A549 (cell line): ENCODE measurements at regions not wholly inside any gene's neighbourhood (a gene's known extent, or its start where the extent isn't known, plus 50 kb on each side); places are given as distances from the start of the nearest gene placed in this dataset.

Source experiments
- ATAC-seq, 2 experiments: fragments of 200-7000 bp in 1 of 2; fragments of >200 bp in 1 of 2; cut with Nextera tagmentation in 1 of 2; cut with Tn5 transposase in 1 of 2; 3 replicates each; pipeline versions ENCODE4 v1.8.0 to v1.9.1; 2018 to 2020; ENCODE audit warnings: mild to moderate bottlenecking in 1 of 2, moderate library complexity in 1 of 2
- CTCF ChIA-PET: fragments of 300-600 bp; sonication (Branson Sonifier 250); formaldehyde crosslinking; extraction: SDS; loops from one replicate; lab custom pipeline; 2021; ENCODE audit warnings: antibody characterized with exemption, inconsistent platforms; lab: Yijun Ruan, JAX
- POLR2A ChIA-PET: fragments of 350-600 bp; formaldehyde crosslinking; extraction: SDS; loops from one replicate; lab custom pipeline; 2021; ENCODE audit warnings: antibody characterized with exemption, inconsistent platforms; lab: Yijun Ruan, JAX
- DNase-seq, 2 experiments: peaks; one replicate each; pipeline versions ENCODE4 v3.0.0 to v3.0.0-alpha.2; 2011 to 2016; ENCODE audit warnings: low read depth in 1 of 2, low spot score in 1 of 2
- FAIRE-seq: peaks from 2 replicates; lab custom pipeline; 2011; peaks lifted over from hg19 to GRCh38; lab: Jason Lieb, UNC
- H3K27ac ChIP-seq, 2 experiments: fragments of >200 bp; sonication (Bioruptor Twin); formaldehyde crosslinking; 3 replicates each; pipeline ENCODE4 v1.5.1; 2016 to 2017
- H3K4me1 ChIP-seq: fragments of >200 bp; sonication (Bioruptor Twin); formaldehyde crosslinking; 3 replicates; pipeline ENCODE4 v1.6.1; 2016
- H3K4me2 ChIP-seq: fragments of >200 bp; sonication (Bioruptor Twin); formaldehyde crosslinking; 3 replicates; pipeline ENCODE4 v1.6.1; 2016
- H3K4me3 ChIP-seq: fragments of >200 bp; sonication (Bioruptor Twin); formaldehyde crosslinking; 3 replicates; pipeline ENCODE4 v1.5.1; 2016
- H3K9me3 ChIP-seq: fragments of >200 bp; sonication (Bioruptor Twin); formaldehyde crosslinking; 3 replicates; pipeline ENCODE4 v1.6.1; 2016
- BHLHE40 ChIP-seq: IDR thresholded peaks from 2 replicates; pipeline ENCODE4 v1.6.1; 2012; ENCODE audit warnings: low read depth, low read length, inconsistent platforms
- CBX2 ChIP-seq: fragments of 200-600 bp; sonication (generic); IDR thresholded peaks from 2 replicates; pipeline ENCODE4 v1.6.1; 2016; ENCODE audit warnings: low read depth, mild to moderate bottlenecking, borderline replicate concordance
- CBX8 ChIP-seq: fragments of 200-600 bp; sonication (generic); IDR thresholded peaks from 2 replicates; pipeline ENCODE4 v1.6.1; 2016
- CHD2 ChIP-seq: fragments of 150-350 bp; IDR thresholded peaks from 2 replicates; pipeline ENCODE4 v1.6.1; 2014; ENCODE audit warnings: low read length; ENCODE audit not compliant: partially characterized antibody
- CHD4 ChIP-seq: fragments of 200-600 bp; sonication (generic); IDR thresholded peaks from 2 replicates; pipeline ENCODE4 v1.6.1; 2016; ENCODE audit warnings: antibody characterized with exemption, mild to moderate bottlenecking, borderline replicate concordance
- EHF ChIP-seq: fragments of 250-450 bp; sonication (Bioruptor Pico); IDR thresholded peaks from 2 replicates; pipeline ENCODE4 v1.5.0; 2020; ENCODE audit warnings: mild to moderate bottlenecking
- EP300 ChIP-seq, 2 experiments: fragments of >200 bp; sonication (Bioruptor Twin); formaldehyde crosslinking; IDR thresholded peaks; 2 replicates in 1 of 2; 3 replicates in 1 of 2; pipeline ENCODE4 v1.6.1; 2016 to 2017
- FOSB ChIP-seq: fragments of 250-450 bp; sonication (Bioruptor Pico); IDR thresholded peaks from 2 replicates; pipeline ENCODE4 v1.5.0; 2020; ENCODE audit warnings: mild to moderate bottlenecking, moderate library complexity
- HEYL ChIP-seq: fragments of 250-450 bp; sonication (Bioruptor Pico); IDR thresholded peaks from 2 replicates; pipeline ENCODE4 v1.8.0; 2021; ENCODE audit warnings: mild to moderate bottlenecking, moderate library complexity
- HOXA7 ChIP-seq: fragments of 250-450 bp; sonication (Bioruptor Pico); IDR thresholded peaks from 2 replicates; pipeline ENCODE4 v1.5.0; 2020; ENCODE audit warnings: mild to moderate bottlenecking, moderate library complexity
- KDM5A ChIP-seq: fragments of 200-600 bp; sonication (generic); IDR thresholded peaks from 2 replicates; pipeline ENCODE4 v1.6.1; 2016; ENCODE audit warnings: antibody characterized with exemption, mild to moderate bottlenecking
- MAZ ChIP-seq: fragments of 150-350 bp; IDR thresholded peaks from 2 replicates; pipeline ENCODE4 v1.6.1; 2014; ENCODE audit warnings: antibody characterized with exemption, low read depth, low read length, borderline replicate concordance
- MYC ChIP-seq: IDR thresholded peaks from 2 replicates; pipeline ENCODE4 v1.6.1; 2012; ENCODE audit warnings: mild to moderate bottlenecking, inconsistent platforms, low read length, improper control_type of control experiment, borderline replicate concordance
- NR3C1 ChIP-seq: fragments of >200 bp; sonication (Bioruptor Twin); formaldehyde crosslinking; IDR thresholded peaks from 3 replicates; pipeline ENCODE4 v1.6.1; 2017
- POLR2A ChIP-seq: IDR thresholded peaks from 2 replicates; pipeline ENCODE4 v1.6.1; 2012; ENCODE audit warnings: mild to moderate bottlenecking, low read length
- RAD21 ChIP-seq, 2 experiments: fragments of >200 bp in 1 of 2; sonication (Bioruptor Twin) in 1 of 2; formaldehyde crosslinking in 1 of 2; IDR thresholded peaks in 1 of 2; conservative IDR thresholded peaks in 1 of 2; 2 replicates in 1 of 2; 3 replicates in 1 of 2; pipeline ENCODE4 v1.6.1; 2012 to 2018; ENCODE audit warnings: inconsistent platforms in 1 of 2
- RARB ChIP-seq: fragments of 250-450 bp; sonication (Bioruptor Pico); IDR thresholded peaks from 2 replicates; pipeline ENCODE4 v1.8.0; 2021; ENCODE audit warnings: mild to moderate bottlenecking, moderate library complexity
- RFX5 ChIP-seq: fragments of 450-650 bp; IDR thresholded peaks from 2 replicates; pipeline ENCODE4 v1.7.1; 2014; ENCODE audit warnings: antibody characterized with exemption, mild to moderate bottlenecking, moderate library complexity
- RNF2 ChIP-seq: fragments of 200-600 bp; sonication (generic); IDR thresholded peaks from 2 replicates; pipeline ENCODE4 v1.6.1; 2016; ENCODE audit warnings: low read depth, mild to moderate bottlenecking, antibody characterized with exemption, moderate library complexity, borderline replicate concordance
- SREBF2 ChIP-seq: fragments of 450-650 bp; IDR thresholded peaks from 2 replicates; pipeline ENCODE4 v1.6.1; 2014; ENCODE audit warnings: mild to moderate bottlenecking, moderate library complexity
- TFCP2L1 ChIP-seq: fragments of 250-450 bp; sonication (Bioruptor Pico); IDR thresholded peaks from 2 replicates; pipeline ENCODE4 v1.5.0; 2021; ENCODE audit warnings: mild to moderate bottlenecking
- ZFP36 ChIP-seq: fragments of 450-650 bp; IDR thresholded peaks from 2 replicates; pipeline ENCODE4 v1.6.1; 2014; ENCODE audit warnings: borderline replicate concordance; ENCODE audit not compliant: partially characterized antibody
- ZSCAN20 ChIP-seq: fragments of 250-450 bp; sonication (Bioruptor Pico); IDR thresholded peaks from 2 replicates; pipeline ENCODE4 v1.8.0; 2022; ENCODE audit warnings: mild to moderate bottlenecking, moderate library complexity
- WGBS: methylation state at CpG from one replicate; pipeline ENCODE4 v1.1.6; 2017; ENCODE audit errors: missing lambda C conversion rate; 5-methylcytosine and 5-hydroxymethylcytosine counted together
- TF ChIP-seq, protein P1 (sequence below): fragments of 450-650 bp; IDR thresholded peaks from 2 replicates; pipeline ENCODE4 v1.6.1; 2014; ENCODE audit warnings: antibody characterized with exemption
- TF ChIP-seq, protein P2 (sequence below): fragments of >200 bp; sonication (Bioruptor Twin); formaldehyde crosslinking; IDR thresholded peaks from 2 replicates; pipeline ENCODE4 v1.6.1; 2016

DNA sequence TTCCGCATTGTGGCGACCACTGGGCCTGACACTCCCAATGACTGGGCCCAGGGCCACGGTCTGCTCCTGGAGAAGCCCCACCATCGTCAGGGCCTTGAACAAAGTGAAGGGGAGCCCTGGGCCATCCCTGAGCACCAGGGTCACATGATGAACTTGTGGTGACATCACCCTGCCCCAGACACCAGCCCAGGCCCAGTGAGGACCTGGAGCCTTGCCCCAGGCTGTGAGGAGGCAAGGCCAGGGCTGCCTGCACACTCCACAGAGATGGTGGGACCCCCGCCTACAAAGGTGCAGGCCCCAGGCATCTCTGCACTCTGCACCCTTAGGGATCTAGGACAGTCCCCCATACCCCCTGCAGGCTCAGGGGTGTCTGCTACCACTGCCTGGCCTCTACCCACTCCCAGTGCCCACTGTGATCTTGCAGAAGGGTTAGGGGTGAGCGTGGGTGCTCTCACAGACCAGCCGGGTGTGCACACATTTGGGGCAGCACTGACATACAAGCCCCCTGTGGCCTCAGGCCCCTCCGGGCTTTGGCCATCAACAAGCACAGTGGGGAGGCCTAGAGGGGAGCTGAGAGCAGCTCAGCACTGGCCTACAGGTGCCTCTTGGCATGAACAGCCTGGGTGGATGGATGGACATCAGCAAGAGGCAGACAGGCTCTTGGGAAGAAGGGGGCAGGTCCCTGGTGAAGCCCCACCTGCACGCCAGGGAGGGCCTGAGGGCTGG is 624.0 kb upstream of the LRRTM4 start:
- FAIRE-seq, result no peak
- 0% methylated on average over 6 of the region's 9 CpGs for WGBS
- no peak for TF ChIP-seq MYC
- TF ChIP-seq, protein P1, sequence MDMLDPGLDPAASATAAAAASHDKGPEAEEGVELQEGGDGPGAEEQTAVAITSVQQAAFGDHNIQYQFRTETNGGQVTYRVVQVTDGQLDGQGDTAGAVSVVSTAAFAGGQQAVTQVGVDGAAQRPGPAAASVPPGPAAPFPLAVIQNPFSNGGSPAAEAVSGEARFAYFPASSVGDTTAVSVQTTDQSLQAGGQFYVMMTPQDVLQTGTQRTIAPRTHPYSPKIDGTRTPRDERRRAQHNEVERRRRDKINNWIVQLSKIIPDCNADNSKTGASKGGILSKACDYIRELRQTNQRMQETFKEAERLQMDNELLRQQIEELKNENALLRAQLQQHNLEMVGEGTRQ, result no peak
- TF ChIP-seq CBX8, result no peak
- no peak for TF ChIP-seq SREBF2
- no peak for TF ChIP-seq RAD21 (conservative IDR thresholded peaks at IDR 0.05 in 1 of 2, IDR thresholded peaks at IDR 0.05 in 1 of 2)
- TF ChIP-seq CHD4, result no peak
- TF ChIP-seq HEYL, result no peak
- no peak for TF ChIP-seq EP300 (IDR thresholded peaks at IDR 0.05)
- TF ChIP-seq CBX2, result no peak
- no peak for TF ChIP-seq POLR2A
- no peak for TF ChIP-seq RARB
- TF ChIP-seq MAZ, result no peak
- TF ChIP-seq HOXA7 (CRISPR knock-in tag), result no peak
- no peak for TF ChIP-seq RFX5
- TF ChIP-seq KDM5A, result no peak
- TF ChIP-seq TFCP2L1 (CRISPR knock-in tag), result no peak
- TF ChIP-seq RNF2, result no peak
- no peak for TF ChIP-seq EHF (CRISPR knock-in tag)
- no peak for TF ChIP-seq BHLHE40
- TF ChIP-seq, all 56 proteins: peak for 0
- Histone ChIP-seq H3K4me1 (no peaks in the 10 kb centered on the region), H3K9me3 (peaks cover 25% of the 10 kb centered on the region; the same call in 2 of the 3 replicates), H3K4me3 (no peak overlapping the region), H3K27ac (no peak overlapping the region), H3K4me2 (no peak overlapping the region)
- ATAC-seq (no peak), DNase-seq (no peak)
- CTCF ChIA-PET, result interaction anchor here (0.9 kb wide), 1 partner anchor 398 kb away, joined by 3 read pairs; no protein-coding TSS in a partner anchor
- POLR2A ChIA-PET, result no interaction called here

DNA sequence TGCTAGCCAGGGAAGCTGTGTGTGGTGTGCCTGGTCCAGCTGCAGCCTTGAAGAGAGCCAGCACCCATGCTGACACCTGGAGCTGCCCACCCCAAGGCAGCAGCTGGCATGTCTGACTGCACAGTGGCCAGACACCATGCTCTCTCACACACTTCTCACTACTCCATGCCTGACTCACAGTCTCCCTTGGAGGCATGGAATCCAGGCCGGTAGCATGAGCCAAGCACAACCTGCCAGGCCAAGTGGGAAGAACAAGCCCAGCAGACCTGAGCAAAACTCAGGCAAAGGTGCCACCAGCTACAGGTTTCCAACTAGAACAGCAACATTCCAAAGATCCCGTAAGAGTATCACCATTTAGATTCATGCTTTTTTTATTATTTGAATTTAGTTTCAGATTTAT is 625.3 kb upstream of the LRRTM4 start:
- Histone ChIP-seq H3K4me1 (no peaks in the 10 kb centered on the region), H3K4me2 (no peak overlapping the region), H3K9me3 (peaks cover 25% of the 10 kb centered on the region; the same call in 2 of the 3 replicates), H3K27ac (no peak overlapping the region), H3K4me3 (no peak overlapping the region)
- DNase-seq (no peak), ATAC-seq (no peak), FAIRE-seq (no peak)
- ChIA-PET CTCF (interaction anchor here (0.9 kb wide), 1 partner anchor 396 kb away, joined by 3 read pairs; no protein-coding TSS in a partner anchor), POLR2A (no interaction called here)
- TF ChIP-seq NR3C1 (no peak), FOSB (CRISPR knock-in tag) (no peak), CBX8 (no peak), CHD2 (no peak), EHF (CRISPR knock-in tag) (no peak), KDM5A (no peak), MAZ (no peak), HOXA7 (CRISPR knock-in tag) (no peak)
- WGBS, result 17% methylated on average over 2 of the region's 2 CpGs

DNA sequence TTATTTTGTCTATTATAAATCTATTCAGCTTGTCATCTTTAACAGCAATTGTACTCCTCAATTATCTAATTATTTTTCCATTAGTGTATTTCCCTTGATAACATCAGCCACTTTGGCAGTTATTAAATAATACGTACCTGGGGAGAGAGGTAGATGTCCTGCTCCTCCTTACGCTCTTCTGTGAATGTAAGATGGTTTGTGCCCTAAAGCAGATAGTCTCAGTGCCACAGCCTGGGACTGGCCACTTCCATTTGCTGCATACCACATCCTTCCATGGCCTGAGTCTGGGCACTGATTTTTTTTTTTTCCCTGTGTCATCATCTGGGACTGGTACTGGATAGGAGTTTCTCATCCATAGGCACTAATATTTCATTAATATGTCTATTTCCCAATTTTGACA is 632.4 kb upstream of the LRRTM4 start:
- Histone ChIP-seq H3K4me2 (no peak overlapping the region), H3K9me3 (0 out of 3 replicates have a peak, but pooled peaks cover 3% of the 10 kb centered on the region), H3K4me1 (no peaks in the 10 kb centered on the region), H3K27ac (no peak overlapping the region), H3K4me3 (no peak overlapping the region)
- FAIRE-seq (no peak), ATAC-seq (no peak), DNase-seq (no peak)
- 10% methylated on average over 2 of the region's 2 CpGs for WGBS
- no peak for TF ChIP-seq RARB
- no peak for TF ChIP-seq ZFP36
- no peak for TF ChIP-seq TFCP2L1 (CRISPR knock-in tag)
- TF ChIP-seq ZSCAN20, result no peak
- TF ChIP-seq, protein P2, sequence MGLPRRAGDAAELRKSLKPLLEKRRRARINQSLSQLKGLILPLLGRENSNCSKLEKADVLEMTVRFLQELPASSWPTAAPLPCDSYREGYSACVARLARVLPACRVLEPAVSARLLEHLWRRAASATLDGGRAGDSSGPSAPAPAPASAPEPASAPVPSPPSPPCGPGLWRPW, result no peak
- TF ChIP-seq, protein P1, result no peak
- CTCF ChIA-PET, result interaction anchor here (0.6 kb wide), 1 partner anchor 76 kb away, joined by 4 read pairs; no protein-coding TSS in a partner anchor
- POLR2A ChIA-PET, result no interaction called here
